Omental fat pad (tissue), 3 donors: ENCODE measurements at regions not wholly inside any gene's neighbourhood (a gene's known extent, or its start where the extent isn't known, plus 50 kb on each side); places are given as distances from the start of the nearest gene placed in this dataset.
"Not testable (repeated sequence)": the region's sequence is repeated elsewhere in the genome, so short reads cannot be mapped to it uniquely, and the experiment has no call there.

Experiments used
- ATAC-seq: fragments of 150-250 bp; one replicate; pipeline ENCODE4 v1.9.1; 2016; ENCODE audit warnings: mild to moderate bottlenecking, moderate library complexity; ENCODE audit not compliant: low FRiP score
- DNase-seq: peaks from one replicate; pipeline ENCODE4 v3.0.0-alpha.2; 2019; ENCODE audit warnings: low spot score
- TF ChIP-seq, protein P1 (sequence below), 3 donors: fragments of 450-650 bp; IDR thresholded peaks; one replicate each; pipeline ENCODE4 v1.5.1; 2016 to 2017; ENCODE audit warnings: antibody characterized with exemption in 3 of 3, mild to moderate bottlenecking in 3 of 3, moderate library complexity in 2 of 3

- DNase-seq = no peak
- TF ChIP-seq, protein P1, sequence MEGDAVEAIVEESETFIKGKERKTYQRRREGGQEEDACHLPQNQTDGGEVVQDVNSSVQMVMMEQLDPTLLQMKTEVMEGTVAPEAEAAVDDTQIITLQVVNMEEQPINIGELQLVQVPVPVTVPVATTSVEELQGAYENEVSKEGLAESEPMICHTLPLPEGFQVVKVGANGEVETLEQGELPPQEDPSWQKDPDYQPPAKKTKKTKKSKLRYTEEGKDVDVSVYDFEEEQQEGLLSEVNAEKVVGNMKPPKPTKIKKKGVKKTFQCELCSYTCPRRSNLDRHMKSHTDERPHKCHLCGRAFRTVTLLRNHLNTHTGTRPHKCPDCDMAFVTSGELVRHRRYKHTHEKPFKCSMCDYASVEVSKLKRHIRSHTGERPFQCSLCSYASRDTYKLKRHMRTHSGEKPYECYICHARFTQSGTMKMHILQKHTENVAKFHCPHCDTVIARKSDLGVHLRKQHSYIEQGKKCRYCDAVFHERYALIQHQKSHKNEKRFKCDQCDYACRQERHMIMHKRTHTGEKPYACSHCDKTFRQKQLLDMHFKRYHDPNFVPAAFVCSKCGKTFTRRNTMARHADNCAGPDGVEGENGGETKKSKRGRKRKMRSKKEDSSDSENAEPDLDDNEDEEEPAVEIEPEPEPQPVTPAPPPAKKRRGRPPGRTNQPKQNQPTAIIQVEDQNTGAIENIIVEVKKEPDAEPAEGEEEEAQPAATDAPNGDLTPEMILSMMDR (IDR thresholded peaks at IDR 0.05) = no peak
- no peak for ATAC-seq
These were observed 62.0 kb downstream of the RPL22L1 start for GRCh38 chr3:170808041-170808440.

DNA sequence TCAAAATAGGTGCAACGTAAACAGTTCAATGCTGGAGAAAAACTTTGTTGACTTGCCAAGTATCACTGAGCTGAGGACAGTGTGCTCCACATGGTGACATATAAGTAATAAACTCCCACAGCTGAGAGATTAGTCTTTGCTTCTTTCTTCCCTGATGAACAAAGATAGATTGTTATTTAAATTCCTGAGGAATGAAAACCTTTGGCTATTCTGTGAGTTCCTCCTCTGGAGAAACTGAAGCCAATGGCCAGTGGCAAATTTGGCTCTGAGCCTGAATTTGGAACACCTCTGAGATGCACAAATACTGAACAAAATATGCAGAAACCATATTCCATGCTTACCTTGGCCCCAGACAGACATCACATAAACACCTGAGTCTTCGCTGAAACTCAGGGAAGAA, 63.3 kb downstream of the RPL22L1 start:
- ATAC-seq = no peak
- DNase-seq = no peak
- TF ChIP-seq, protein P1 (IDR thresholded peaks at IDR 0.05) = no peak

DNA sequence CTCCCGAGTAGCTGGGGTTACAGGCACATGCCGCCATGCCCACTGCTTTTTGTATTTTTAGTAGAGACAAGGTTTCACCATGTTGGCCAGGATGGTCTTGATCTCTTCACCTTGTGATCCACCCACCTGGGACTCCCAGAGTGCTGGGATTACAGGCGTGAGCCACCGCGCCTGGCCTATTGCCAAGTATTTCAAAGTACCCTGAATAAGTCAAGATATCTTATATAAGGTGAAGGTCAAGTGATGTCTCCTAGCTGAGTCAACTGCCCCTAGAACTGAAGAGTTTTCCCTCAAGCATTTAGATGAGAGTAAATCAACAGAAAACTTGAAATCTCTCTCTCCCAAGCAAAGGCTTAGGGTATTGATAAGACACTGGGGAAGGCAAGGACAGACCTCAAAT, 63.9 kb downstream of the RPL22L1 start:
- no peak for ATAC-seq
- DNase-seq = no peak
- TF ChIP-seq, protein P1 (IDR thresholded peaks at IDR 0.05) = no peak

DNA sequence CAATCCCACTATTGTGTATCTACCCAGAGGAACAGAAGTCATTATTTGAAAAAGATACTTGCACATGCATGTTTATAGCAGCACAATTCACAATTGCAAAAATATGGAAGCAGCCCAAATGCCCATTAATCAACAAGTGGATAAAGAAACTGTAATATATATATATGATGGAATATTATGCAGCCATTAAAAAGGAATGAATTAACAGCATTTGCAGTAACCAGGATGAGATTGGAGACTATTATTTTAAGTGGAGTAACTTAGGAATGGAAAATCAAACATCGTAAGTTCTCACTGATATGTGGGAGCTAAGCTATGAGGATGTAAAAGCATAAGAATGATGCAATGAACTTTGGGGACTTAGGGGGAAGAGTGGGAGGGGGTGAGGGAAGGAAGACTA, 64.7 kb downstream of the RPL22L1 start:
- not testable (repeated sequence) for ATAC-seq, DNase-seq

DNA sequence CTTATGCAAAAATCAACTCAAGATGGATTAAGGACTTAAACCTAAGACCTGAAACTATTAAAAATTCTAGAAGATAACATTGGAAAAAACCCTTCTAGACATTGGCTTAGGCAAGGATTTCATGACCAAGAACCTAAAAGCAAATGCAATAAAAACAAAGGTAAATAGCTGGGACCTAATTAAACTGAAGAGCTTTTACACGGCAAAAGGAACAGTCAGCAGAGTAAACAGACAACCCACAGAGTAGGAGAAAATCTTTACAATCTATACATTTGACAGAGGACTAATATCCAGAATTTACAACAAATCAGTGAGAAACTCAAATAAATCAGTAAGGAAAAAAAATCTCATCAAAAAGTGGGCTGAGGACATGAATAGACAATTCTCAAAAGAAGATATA, 65.4 kb downstream of the RPL22L1 start:
- not testable (repeated sequence) for ATAC-seq

GRCh38 chr3:170804078-170804477, 65.9 kb downstream of the RPL22L1 start:
- no peak for DNase-seq
- TF ChIP-seq, protein P1 (IDR thresholded peaks at IDR 0.05) = no peak
- no peak for ATAC-seq

More for the DNA sequence above, 65.4 kb downstream of the RPL22L1 start:
- DNase-seq = not testable (repeated sequence)

- TF ChIP-seq, protein P1 (IDR thresholded peaks at IDR 0.05) = no peak
- ATAC-seq (peak; percentile 62), DNase-seq (no peak)
These were observed 67.5 kb downstream of the RPL22L1 start for GRCh38 chr3:170802164-170803151.

GRCh38 chr3:170801597-170801996, 68.4 kb downstream of the RPL22L1 start:
- DNase-seq (no peak), ATAC-seq (no peak)
- TF ChIP-seq, protein P1 (IDR thresholded peaks at IDR 0.05) = no peak

DNA sequence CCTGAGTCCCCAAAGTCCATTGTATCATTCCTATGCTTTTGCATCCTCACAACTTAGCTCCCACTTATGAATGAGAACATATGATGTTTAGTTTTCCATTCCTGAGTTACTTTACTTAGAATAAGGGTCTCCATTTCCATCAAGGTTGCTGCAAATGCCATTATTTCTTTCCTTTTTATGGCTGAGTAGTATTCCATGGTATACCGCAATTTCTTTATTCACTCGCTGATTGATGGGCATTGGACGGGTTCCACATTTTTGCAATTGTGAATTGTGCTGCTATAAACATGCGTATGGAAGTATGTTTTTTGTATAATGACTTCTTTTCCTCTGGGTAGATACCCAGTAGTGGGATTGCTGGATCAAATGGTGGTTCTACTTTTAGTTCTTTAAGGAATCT, 69.7 kb downstream of the RPL22L1 start:
- DNase-seq, ATAC-seq: not testable (repeated sequence)
